SK-N-SH treated with all-trans-retinoic acid at 6 μM for 48 hours (cell line): ENCODE measurements at regions not wholly inside any gene's neighbourhood (a gene's known extent, or its start where the extent isn't known, plus 50 kb on each side); places are given as distances from the start of the nearest gene placed in this dataset.

Source experiments
- ARNTL ChIP-seq: fragments of 450-650 bp; formaldehyde crosslinking; IDR thresholded peaks from 2 replicates; pipeline ENCODE4 v1.5.0; 2020; ENCODE audit warnings: low read depth, mild to moderate bottlenecking, moderate library complexity, borderline replicate concordance
- BACH2 ChIP-seq: fragments of 250-450 bp; sonication (Bioruptor Pico); IDR thresholded peaks from 2 replicates; pipeline ENCODE4 v1.9.0; 2021; ENCODE audit warnings: mild to moderate bottlenecking, borderline replicate concordance
- CSRNP3 ChIP-seq: fragments of 250-450 bp; sonication (Bioruptor Pico); IDR thresholded peaks from 2 replicates; pipeline ENCODE4 v1.5.1; 2021; ENCODE audit warnings: mild to moderate bottlenecking, moderate library complexity
- TOX ChIP-seq: fragments of 250-450 bp; sonication (Bioruptor Pico); IDR thresholded peaks from 2 replicates; pipeline ENCODE4 v1.8.0; 2021; ENCODE audit warnings: mild to moderate bottlenecking, moderate library complexity, borderline replicate concordance
- ZNF565 ChIP-seq: fragments of 450-650 bp; formaldehyde crosslinking; conservative IDR thresholded peaks from 2 replicates; pipeline ENCODE4 v1.5.0; 2020; ENCODE audit warnings: low read depth, mild to moderate bottlenecking, moderate library complexity

DNA sequence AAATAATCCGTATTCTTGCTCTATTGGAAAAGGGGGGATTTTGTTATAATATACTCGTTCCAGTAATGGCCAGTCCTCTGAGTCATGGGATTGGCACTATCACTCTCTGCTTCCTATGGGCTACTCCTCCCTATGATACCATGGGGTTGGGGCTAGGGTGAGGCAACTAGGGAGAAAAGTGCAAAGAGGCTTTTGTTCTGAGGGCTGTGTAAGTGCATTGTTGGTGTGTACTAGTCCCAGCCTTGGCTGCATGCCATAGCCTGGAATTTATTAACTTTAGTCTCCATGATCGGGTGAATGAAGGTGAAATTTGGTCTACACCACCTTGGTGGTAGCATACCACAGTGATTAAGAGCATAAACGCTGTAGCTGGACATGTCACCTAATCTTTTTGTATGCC, 247.6 kb downstream of the RPAP3 start:
- TF ChIP-seq BACH2 (CRISPR knock-in tag) (no peak), ARNTL (CRISPR knock-in tag) (no peak), TOX (no peak), CSRNP3 (CRISPR knock-in tag) (no peak), ZNF565 (CRISPR knock-in tag) (no peak)
